Astrocyte of the cerebellum (primary cell): ENCODE measurements at regions not wholly inside any gene's neighbourhood (a gene's known extent, or its start where the extent isn't known, plus 50 kb on each side); places are given as distances from the start of the nearest gene placed in this dataset.

Experiments used
- DNase-seq: peaks from one replicate; pipeline ENCODE4 v3.0.0-alpha.2; 2011; ENCODE audit warnings: low read depth
- H3K4me3 ChIP-seq: 2 replicates; pipeline ENCODE4 v1.5.1; 2011; ENCODE audit warnings: mild to moderate bottlenecking, low read depth, low read length, moderate library complexity
- in situ Hi-C: cut with HindIII; loops from 2 replicates; pipeline ENCODE4 v1.10.0; 2017; ENCODE audit warnings: low sequenced_read_pairs
- TF ChIP-seq, protein P1 (sequence below): IDR thresholded peaks from 2 replicates; pipeline ENCODE4 v1.5.1; 2012; ENCODE audit warnings: low read length, low read depth, moderate library complexity, mild to moderate bottlenecking; ENCODE audit errors: missing control alignments

DNA sequence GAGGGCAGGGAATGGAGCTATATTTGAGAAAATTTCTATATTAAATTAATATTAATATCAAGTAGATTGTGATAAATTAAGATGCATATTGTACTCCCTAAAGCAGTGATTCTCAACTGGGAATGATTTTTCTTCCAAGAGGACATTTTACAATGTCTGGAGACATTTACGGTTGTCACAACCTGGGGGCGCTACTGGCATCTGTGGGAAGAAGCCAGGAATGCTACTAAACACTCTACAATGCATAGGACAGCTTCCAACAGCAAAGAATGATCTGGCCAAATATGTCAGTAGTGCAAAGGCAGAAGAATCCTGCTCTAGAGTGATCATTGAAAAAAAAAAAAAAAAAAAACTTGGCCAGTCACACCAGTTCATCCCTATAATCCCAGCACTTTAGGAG is 100.0 kb downstream of the LSM5 start:
- H3K4me3 ChIP-seq: no peak overlapping the region
- TF ChIP-seq, protein P1, sequence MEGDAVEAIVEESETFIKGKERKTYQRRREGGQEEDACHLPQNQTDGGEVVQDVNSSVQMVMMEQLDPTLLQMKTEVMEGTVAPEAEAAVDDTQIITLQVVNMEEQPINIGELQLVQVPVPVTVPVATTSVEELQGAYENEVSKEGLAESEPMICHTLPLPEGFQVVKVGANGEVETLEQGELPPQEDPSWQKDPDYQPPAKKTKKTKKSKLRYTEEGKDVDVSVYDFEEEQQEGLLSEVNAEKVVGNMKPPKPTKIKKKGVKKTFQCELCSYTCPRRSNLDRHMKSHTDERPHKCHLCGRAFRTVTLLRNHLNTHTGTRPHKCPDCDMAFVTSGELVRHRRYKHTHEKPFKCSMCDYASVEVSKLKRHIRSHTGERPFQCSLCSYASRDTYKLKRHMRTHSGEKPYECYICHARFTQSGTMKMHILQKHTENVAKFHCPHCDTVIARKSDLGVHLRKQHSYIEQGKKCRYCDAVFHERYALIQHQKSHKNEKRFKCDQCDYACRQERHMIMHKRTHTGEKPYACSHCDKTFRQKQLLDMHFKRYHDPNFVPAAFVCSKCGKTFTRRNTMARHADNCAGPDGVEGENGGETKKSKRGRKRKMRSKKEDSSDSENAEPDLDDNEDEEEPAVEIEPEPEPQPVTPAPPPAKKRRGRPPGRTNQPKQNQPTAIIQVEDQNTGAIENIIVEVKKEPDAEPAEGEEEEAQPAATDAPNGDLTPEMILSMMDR: no peak
- in situ Hi-C loops: no loop called here
- DNase-seq: no peak

DNA sequence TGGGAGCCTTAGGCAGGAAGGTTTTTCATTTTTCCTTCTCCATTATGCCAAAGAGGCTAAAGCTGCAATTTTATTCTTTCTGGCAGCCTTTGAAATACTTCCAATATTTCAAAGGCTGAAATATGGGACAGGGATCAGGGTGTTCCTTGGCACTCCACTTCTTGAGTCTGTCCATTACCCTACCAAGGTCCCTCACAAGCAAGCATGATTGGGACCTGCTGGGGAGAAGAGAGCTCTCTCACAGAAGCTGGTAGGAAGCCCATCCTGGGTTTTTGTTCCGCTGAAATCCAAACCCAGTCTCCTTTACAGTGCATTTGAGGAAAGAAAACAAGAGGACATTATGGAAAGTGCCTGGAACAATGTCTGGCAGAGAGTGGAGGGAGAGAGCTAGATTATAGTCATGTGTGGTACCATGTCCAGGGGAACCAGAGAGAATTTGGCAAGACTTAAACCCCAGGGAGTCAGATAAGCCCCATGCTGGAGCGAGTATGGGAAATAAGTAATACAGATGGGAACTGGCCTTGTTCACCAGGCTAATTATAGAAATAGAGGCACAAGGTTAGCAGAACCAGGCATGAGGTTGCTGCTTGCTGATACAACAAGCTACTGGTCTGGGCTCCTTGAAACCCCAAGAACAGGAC is 104.7 kb downstream of the LSM5 start:
- in situ Hi-C loops: no loop called here
- TF ChIP-seq, protein P1: no peak
- no peak overlapping the region for H3K4me3 ChIP-seq
- no peak for DNase-seq

DNA sequence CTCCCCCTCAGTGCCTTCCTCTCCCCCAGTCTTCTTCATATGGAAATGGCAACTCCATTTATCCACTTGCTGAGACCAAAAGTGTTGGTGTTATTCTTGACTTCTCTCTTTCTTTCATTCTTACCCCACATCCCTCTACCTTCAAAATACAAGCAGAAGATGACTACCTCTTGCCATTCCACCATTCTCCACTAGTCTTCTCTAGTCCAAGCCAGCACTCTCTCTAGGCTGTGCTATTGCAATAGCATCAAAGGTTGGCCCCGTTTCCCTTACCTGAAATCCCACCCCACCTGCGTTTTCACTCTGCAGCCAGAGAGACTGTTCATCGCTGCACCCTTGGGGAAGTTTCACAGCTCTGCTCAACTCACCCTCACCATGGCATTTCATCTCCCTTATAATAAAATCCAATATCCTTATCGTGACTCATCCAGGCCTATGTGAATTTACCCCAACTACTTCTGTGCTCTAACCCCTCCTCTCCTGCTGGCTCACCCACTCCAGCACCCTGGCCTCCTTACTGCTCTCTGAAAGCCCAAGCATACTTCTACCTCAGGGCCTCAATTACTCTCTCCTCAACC is 109.1 kb downstream of the LSM5 start:
- no peak for DNase-seq
- no peak overlapping the region for H3K4me3 ChIP-seq
- TF ChIP-seq, protein P1: no peak
- in situ Hi-C loops: no loop called here

DNA sequence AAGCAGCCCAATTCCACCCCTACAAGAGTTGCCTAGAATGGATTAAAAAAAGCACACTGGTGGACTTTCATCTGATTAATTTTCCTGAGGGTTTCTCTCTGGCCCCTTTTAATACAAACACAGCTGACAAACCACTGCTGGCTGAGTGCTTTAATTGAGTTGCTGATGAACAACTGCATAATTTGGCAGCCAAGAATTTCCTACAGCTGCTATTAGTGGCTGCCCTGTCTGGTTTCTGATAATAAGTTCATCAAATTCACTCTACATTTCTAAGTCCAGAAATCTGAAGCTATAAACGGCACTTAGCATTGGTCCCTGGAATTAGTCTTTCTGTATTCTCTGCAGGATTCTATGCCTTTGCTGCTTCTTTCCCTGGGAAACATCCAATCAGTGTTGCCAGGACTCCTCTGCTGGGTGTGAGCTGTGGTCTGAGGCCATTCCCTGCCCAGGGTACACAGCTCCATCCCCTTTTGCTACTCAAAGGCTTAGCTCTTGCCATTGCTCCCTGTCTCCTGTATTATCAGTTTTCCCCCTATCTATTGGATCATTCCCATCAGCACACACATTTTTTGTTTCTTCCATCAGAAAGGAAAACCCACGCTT is 110.6 kb downstream of the LSM5 start:
- H3K4me3 ChIP-seq: no peak overlapping the region
- in situ Hi-C loops: no loop called here
- TF ChIP-seq, protein P1: no peak
- DNase-seq: no peak

DNA sequence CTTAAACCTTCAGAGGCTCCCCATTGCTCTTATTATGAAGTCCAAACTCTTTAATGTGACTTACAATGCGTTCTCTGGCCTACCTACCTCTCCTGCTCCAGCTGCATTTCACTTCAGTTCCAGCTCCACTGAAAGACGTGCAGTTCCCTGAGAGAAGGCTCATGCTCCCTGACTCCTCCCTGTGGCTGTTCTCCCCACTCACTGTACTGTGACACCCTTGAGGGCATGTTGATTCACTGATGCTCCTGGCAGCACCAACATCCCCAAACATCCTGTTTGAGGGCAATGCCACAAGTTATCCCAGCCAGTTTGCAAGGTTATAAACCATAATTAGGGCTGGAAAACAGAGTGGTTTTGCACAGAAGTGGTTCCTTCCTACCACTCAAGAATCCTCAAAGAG is 111.2 kb downstream of the LSM5 start:
- in situ Hi-C loops: no loop called here
- TF ChIP-seq, protein P1: no peak
- no peak for DNase-seq
- H3K4me3 ChIP-seq: no peak overlapping the region

DNA sequence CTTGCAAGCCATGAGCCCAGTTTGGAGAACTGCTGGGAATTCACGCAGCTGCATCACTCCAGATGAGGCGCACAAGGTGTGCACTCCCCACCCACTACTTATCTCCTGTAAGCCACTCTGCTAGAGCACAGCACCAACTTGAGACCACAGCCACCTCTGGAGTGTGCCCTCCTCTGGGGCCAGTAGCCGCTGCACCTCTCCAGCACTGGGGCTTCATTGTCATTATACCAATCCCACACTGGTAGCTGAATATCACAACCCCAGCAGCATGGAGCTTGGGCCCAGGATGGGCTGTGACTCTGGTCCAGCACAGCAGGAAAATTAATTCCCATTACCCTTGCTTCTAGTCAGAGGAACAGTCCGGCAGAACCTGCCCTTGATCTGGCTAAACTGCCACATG is 125.6 kb downstream of the LSM5 start:
- in situ Hi-C loops: no loop called here
- no peak for DNase-seq
- TF ChIP-seq, protein P1: no peak
- no peak overlapping the region for H3K4me3 ChIP-seq
